GM12874 (cell line): ENCODE measurements at regions not wholly inside any gene's neighbourhood (a gene's known extent, or its start where the extent isn't known, plus 50 kb on each side); places are given as distances from the start of the nearest gene placed in this dataset.

Experiments
- CTCF ChIP-seq: IDR thresholded peaks from 2 replicates; pipeline ENCODE4 v1.5.1; 2011; ENCODE audit warnings: low read depth, mild to moderate bottlenecking, control low read depth, low read length, moderate library complexity; ENCODE audit not compliant: insufficient read depth

GRCh38 chr22:49302150-49302460 is 525.6 kb downstream of the BRD1 start:
- no peak for TF ChIP-seq CTCF

GRCh38 chr22:49301398-49302149 is 526.1 kb downstream of the BRD1 start:
- TF ChIP-seq CTCF, result no peak

- no peak for TF ChIP-seq CTCF
Measured at GRCh38 chr22:49300951-49301397, 526.7 kb downstream of the BRD1 start.

- no peak for TF ChIP-seq CTCF
Measured at GRCh38 chr22:49300241-49300640, 527.4 kb downstream of the BRD1 start.

GRCh38 chr22:49299821-49300231 is 527.8 kb downstream of the BRD1 start:
- no peak for TF ChIP-seq CTCF

GRCh38 chr22:49298834-49299750 is 528.6 kb downstream of the BRD1 start:
- TF ChIP-seq CTCF, result no peak

GRCh38 chr22:49297871-49298721 is 529.6 kb downstream of the BRD1 start:
- no peak for TF ChIP-seq CTCF
